HG03432 (cell line): ENCODE measurements at regions not wholly inside any gene's neighbourhood (a gene's known extent, or its start where the extent isn't known, plus 50 kb on each side); places are given as distances from the start of the nearest gene placed in this dataset.

Experiments
- ATAC-seq: cut with Tn5 transposase; IDR thresholded peaks from one replicate; pipeline ENCODE4 v1.9.1; 2021; ENCODE audit warnings: mild to moderate bottlenecking, moderate library complexity; ENCODE audit not compliant: unreplicated experiment

DNA sequence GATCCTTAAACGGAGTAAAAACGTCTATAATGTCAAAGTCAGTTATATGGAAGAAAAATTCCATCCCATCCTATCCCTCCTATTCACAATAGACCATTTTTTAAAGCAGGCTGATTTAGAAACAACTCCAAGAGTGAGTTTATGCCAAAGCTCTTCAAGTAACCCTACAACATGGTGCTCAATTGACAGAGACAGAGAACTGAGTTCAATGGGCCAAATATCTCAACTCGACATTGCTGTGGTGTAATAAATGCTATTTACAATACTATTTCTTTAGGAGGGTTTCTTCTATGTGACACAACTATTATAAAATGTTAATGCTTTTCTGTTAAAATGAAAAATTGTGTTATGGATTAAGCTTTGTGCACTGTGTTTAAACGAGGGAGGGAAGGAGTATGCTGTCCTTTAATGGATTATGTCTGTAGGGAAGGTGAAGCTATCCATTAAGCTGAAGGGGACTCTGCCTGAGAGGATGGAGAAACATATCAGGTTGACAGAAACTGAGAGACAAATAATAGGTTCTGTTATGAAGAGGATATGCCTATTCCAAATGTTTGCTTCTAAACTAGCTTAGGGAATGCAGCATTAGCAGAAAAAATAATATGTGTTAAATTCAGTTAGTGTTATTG lies 362.5 kb upstream of the CHRM3 start:
- ATAC-seq, result no peak

DNA sequence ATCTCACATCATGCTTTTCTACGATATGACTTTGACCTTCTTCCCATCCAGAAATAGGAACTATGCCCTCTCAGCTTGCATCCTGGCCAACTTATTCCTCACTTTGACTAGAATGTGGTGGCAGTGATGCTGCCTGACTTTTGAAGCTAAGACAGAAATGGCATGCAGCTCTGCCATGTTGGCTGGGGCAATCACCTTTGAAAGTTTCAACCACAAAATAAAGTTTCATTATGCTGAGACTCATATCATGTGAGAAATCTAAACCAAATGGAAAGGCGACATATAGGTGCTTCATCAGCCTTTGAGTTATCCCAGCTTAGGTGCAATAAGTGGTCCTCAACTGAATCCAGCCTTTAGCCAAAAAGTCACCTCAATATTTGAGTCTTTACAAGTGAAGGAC lies 370.0 kb upstream of the CHRM3 start:
- ATAC-seq, result no peak

DNA sequence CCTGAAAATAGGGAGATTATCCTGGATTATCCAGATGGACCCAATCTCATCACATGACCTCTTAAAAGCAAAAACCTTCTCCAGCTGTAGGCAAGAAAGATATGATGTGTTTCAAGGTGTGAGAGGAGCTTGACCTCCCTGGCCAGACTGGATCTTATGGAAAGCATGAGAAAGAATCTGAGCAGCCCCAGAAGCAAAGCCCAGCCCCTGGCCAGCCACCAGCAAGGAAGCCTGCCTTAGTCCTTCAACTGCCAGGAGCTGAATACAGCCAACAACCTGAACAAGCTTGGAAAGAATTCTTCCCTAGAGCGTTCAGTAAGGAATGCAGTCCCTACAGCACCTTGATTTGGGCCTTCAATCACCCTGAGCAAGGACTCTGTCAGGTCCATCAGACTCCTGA lies 375.0 kb upstream of the CHRM3 start:
- no peak for ATAC-seq

DNA sequence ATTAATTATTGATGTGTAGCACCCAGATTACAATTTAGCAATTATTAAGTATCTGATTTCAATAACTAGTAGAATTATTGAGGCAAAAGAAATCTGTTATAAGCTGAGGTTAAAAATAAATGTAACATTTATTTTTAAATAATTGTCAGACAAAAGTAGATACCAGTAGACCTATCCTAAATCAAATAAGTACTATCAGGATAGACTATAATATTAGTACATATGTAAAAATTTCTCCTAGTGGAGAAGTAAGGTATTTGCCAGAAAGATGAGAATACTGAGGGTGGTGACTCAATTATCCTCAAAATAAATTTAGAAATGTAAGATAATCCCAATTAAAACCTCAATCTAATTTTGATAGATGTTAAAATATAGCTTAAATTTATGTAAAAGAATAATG lies 377.8 kb upstream of the CHRM3 start:
- no peak for ATAC-seq

DNA sequence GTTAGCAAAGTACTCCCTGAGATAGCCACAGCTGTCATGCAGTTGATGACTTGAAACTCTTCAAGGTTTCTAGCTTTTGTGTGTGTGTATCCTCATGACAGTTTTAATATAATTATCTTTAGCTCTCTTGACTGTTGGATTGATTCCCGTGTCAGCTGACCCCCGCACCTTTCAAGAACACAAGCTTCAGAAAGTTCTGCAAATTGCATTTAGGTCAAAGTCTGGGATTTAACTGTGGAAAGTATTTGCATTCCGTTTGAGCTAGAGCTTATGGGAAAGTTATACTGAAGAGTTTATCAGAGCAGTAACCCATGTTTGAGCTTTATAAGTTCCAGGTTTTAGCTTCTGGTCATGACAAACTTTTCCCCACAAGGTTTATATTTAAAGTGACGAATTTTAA lies 380.1 kb upstream of the CHRM3 start:
- no peak for ATAC-seq

DNA sequence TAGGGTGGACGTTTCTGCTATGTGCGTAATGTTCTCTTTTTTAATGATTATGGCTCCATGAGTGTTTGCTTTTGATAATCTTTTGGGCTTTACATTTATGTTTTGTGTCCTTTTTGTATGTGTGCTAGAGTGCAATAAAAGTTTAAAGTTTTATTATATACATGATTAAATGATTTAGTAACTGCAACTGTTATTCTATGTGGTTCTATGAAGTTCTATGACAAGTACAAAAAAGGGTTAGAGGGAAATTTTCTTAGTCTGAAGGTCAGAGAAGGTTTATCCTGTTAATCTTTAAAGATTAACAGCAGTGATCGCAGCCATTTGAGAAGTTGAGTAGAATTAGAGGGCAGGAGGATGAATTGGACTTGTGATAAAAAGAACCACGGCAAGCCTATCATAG lies 386.4 kb upstream of the CHRM3 start:
- no peak for ATAC-seq

DNA sequence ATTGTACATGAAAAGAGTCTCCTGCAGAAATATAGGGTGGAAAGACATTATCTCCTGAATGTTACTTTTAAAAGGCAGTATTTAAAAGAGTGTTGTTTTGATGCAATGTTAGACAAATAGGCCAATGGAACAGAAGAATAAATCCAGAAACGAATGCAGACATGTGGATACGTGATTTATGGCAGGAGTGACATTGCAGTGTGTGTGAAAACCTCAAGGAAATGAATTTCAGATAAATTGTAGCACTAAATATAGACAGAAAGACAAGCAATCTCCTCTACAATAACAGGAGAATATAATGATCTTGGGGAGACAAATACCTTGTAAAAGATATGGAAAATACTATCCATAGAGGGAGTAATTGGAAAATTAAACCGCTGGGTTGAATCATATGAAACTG lies 387.8 kb upstream of the CHRM3 start:
- ATAC-seq, result no peak

DNA sequence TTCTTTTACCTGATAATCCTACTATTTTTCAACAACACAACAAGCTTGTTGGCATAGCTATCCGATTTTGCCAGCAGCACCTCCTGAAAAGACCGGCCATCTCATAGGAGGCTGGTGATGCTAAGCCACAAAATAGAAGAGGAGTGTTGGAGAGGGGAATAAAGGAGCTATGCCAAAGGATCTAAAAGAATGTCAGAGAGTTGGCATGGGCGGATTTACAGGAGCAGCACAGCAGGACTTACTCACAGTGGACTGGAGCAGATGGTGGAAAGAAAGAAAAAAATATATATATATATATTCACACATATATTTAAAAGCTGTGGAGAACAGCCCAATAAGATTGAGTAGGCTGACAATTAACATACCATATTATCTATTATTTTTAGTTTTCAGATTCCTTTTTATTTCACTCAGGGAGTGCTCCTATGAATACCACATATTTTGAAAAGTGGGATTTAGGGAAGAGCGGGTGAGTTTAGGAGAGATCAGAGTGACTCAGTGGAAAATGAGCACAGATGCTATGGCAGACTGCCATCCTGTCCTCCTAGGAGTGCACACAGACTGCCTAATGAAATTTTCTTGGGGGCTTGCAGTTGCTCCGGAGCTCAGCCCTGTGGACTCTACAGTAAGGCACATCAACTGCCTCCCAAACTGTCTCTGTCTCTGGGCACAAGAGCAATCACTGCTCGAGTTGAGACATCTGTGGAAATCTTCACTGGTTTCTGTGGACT lies 394.4 kb upstream of the CHRM3 start:
- no peak for ATAC-seq

DNA sequence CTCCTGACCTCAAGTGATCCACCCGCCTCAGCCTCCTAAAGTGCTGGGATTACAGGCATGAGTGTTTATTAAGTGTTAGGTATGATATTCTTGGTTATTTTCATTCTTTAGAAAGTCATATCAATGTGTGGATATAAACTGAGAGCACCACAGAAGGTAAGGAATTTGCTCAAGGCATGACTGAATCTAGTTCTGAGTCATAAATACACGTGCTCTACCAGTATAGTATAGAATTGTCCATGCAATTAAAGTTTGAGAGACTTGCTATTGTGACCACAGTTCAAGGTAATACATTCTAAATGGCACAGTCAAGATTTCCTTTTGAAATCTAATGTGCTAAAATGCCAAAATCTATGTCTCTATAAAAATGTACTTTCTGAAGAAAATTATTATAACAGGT lies 401.1 kb upstream of the CHRM3 start:
- ATAC-seq, result no peak

DNA sequence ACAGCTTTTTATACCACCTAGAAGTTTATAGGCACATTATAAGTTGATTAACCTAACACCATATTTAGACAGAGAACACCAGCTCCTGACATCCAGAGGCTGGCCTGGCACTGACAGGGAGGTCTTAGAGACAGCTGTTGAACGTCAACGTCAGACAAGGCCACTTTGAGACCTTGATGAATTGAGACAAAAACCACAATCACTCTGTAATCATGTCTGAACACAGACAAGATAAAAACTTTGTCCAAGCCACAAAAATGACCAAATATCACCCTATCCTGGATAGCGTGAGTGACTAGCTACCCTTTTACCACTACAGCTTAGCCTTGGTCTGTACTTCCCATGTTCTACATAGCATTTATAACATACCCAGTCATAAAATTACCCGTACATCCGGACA lies 403.6 kb upstream of the CHRM3 start:
- ATAC-seq, result no peak

DNA sequence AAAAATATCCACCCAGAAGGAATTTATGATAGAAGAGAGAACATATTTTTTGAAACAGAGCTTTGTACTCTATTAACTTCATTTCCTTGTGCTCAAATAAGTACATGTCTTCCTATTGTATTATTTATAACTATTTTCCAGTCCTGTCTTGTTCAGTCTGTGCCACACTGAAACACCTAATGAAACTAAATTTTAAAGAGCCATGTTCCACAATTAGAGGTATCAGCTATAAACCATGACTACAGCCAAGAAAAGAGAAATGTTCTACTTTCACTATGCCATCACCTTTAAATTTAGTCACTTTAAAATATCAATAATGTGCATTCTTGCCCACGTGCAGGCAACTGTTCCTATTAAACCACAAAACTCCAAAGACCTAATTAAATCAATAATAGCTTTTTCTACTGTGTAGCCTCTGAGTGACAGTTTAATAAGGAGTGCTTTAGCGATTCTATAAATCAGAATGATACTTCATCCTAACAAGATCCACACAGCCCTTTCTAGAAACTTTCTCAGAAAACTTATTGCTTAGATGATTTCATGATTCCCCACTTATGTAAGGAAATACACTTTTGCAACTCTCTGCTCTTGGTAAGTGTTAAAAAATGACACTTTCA lies 404.9 kb upstream of the CHRM3 start:
- no peak for ATAC-seq

DNA sequence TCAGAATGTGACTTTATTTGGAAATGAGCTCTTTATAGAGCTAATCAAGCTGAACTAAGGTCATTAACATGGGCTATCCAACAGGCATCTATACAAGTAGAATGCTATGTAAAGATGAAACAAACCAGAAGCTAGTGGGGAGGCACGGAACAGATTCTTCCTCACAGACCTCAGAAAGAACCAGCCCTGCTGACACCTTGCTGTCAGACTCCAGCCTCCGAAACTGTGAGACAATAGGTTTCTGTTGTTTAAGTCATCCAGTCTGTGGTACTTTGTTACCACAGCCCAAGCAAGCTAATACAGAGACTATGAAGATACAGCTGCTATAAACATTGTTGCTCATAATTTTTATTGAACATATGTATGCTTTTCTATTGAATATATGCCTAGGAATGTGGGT lies 406.3 kb upstream of the CHRM3 start:
- ATAC-seq, result no peak

DNA sequence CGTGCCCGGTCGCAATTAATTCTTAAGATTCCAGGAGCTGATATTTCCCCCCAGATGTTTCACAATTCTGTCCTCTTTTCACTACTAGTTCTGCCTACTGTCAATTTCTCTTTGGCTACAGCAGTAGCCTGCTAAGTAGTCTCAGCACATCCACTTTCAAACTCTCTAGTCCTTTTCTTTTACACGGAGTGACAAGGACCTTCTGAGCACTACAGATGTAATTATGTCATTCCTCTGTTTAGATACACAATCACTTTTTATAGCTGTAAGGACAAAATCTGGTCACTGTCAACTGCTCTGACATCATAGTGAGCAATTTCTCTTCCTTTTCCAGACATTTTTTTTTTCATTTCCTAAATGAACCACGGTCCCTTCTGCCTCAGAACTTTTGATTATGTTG lies 421.7 kb upstream of the CHRM3 start:
- no peak for ATAC-seq

DNA sequence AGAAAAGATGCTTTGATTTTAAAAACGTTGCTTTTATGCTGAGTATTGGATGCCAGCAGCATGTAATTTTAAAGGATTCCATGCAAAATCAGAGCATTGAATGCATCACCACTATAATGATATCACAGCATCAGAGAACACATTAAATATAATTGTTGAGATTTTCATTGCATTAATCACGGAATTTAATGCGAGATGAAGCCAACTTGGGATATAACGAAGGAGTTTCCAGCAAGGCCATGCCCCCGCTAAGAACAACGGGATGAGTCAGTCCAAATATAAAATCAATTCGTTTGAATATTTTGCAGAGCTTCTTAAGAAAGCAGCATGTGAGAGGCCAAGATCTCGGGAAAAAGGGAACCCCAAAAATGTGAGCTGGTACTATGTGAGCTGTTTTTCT lies 423.4 kb upstream of the CHRM3 start:
- ATAC-seq, result no peak

DNA sequence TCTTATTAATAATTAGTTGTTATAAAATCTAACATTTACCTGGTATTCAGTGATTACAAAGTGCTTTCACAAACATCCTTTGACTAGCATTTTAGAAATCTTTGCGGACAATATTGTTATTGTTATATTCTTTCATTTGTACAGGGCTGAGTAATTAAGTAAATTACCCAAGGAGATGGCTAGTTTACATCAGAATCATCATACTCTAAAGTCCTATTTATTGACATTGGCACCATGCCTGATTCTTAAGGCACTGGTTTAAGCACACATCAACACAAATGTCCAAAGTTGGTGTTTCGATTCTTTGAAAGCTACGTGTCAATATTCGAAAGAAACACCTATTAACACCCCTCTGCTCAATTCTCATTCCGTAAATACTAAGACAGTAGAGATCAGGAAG lies 424.6 kb upstream of the CHRM3 start:
- no peak for ATAC-seq

DNA sequence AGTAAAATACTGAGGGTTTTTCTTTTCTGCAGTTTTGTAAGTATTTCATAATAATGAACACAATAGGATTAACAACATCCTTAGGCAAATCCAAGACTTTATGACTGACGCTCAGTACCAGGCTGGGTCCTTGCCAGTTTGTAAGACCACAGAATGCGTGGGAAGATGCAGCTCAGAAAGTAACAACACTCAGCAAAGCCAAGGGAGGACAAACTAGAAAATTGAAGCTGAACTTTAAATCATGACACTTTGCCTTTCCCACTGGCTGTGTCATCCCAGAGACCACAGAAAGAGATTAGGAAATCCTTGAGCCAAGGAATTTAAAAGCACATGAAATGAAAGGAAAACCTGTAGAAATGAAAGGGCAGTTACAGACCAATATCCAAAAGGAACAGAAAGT lies 426.3 kb upstream of the CHRM3 start:
- no peak for ATAC-seq

DNA sequence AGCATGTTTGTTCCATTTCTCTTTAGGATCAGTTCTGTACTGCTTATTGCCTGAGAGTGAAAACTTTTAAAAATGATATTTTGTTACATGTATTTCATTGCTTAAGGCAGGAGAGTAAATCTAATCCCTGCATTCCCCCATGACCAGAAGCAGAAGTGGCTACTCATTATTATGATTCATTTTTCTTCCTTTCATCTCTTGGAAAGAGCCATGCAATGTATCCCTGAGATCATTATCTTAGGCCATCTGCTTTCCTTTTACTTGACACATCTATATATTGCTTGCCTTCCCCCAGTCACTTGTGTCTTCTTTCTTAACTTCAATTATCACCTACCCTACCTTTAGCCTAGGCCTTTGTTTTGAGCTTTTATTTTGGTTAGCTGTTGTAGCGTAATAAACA lies 430.4 kb upstream of the CHRM3 start:
- ATAC-seq, result no peak

DNA sequence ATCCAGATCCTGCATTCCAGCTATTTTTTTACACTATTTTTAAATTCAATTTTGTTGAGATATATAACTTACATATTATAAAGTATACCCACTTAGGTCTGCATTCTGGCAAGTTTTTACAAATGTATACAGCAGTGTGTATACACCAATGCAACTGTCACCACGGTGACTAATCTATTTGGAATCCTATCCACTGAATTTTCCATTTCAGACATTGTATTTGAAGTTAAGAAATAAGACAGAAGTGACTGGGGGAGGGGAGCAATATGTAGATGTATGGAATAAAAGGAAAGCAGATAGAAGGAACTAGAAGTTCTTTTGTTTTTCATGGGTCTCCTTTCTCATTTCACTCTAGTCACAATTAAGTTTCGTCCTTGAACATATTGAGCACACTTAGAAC lies 431.5 kb upstream of the CHRM3 start:
- no peak for ATAC-seq

DNA sequence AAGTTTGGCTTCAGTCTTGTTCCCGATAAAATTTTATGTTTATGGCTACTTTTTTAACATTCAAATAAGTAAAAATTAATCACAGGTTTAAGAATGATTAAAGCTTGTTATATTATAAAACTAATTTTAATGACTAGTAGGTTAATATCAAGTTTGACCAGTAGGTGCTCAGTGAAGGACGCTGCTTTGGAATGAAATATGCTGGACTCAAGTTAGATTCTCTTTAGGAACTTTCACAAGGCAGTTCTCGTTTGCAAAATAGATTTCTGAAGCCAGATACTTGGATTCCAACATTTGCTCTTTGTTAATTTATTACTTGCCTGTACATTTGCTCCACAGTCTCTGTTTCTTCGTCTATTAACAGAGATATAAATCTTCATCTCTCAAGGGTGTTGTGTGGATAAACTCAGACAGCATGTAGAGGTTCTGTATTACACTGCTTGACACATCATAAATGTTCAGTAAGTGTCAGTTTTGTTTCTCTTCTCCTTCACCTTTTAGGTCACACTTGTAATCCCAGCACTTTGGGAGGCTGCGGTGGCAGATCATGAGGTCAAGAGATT lies 432.8 kb upstream of the CHRM3 start:
- ATAC-seq, result no peak

DNA sequence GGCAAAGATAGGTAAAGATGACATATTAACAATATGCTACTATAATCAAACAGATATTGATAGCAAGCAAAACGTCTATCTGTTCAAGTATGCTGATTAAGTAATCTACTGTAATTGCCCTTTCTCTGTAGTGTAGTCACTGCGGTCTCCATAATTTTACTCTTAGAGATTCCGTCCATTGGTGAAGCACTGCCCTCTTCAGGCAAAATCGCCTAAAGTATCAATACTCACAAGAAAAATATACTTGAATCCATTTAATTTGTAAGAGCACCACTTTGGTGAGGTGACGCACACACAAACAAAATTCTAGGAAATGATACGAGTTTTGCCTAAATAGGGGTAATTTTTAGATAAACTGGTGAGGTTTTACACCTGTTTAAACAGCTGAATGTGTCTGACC lies 434.6 kb upstream of the CHRM3 start:
- ATAC-seq, result no peak

DNA sequence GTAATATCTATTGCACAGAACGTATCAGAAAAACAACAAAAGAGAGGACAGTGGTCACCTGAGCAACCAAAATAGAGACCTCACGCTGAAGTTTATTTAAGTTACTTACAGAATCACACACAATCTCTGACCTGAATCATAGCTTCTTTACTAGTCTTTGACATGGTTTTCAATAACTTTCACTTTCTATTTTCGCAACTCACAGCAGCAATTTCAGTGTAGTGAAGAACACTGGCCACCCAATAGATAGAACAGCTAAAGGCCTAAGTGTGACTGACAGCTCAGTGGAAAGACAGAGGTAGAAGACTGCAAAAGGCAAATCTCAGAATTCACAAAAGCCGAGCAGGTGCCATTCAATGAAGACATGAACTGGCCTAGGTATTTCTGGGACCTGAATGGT lies 435.6 kb upstream of the CHRM3 start:
- peak; percentile 65 for ATAC-seq

DNA sequence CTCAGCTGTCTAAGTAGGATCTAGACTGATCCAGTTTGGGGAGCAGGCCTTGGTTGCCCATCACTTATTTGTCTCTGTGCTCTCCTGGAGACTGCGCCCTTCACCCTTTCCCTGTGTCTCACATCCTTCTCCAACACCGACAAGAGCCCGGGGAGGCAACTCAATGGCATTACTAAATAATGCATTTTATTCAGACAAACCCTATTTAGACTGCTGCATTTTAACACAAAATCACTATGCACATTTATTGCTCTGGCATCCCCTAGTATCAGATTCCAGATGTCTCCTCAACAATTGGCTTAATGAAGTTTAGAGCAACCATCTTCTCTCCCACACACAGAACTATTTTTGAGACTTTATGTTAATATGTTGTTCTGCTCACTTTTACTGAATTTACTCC lies 436.4 kb upstream of the CHRM3 start:
- no peak for ATAC-seq
